22Rv1 (cell line): ENCODE measurements at regions not wholly inside any gene's neighbourhood (a gene's known extent, or its start where the extent isn't known, plus 50 kb on each side); places are given as distances from the start of the nearest gene placed in this dataset.

ENCODE experiments used
- CTCF ChIP-seq: fragments of 450-650 bp; IDR thresholded peaks from 2 replicates; pipeline ENCODE4 v1.5.1; 2017; ENCODE audit warnings: mild to moderate bottlenecking
- ZFX ChIP-seq: fragments of 450-650 bp; IDR thresholded peaks from 2 replicates; pipeline ENCODE4 v1.6.1; 2017; ENCODE audit warnings: antibody characterized with exemption, borderline replicate concordance

- TF ChIP-seq CTCF (no peak), ZFX (no peak)
Measured at GRCh38 chr15:57849317-57849716, 142.8 kb downstream of the POLR2M start.
